H9 (cell line): ENCODE measurements at regions not wholly inside any gene's neighbourhood (a gene's known extent, or its start where the extent isn't known, plus 50 kb on each side); places are given as distances from the start of the nearest gene placed in this dataset.

Experiments
- DNase-seq: peaks from one replicate; pipeline ENCODE4 v3.0.0-alpha.2; 2017
- H2AFZ ChIP-seq: one replicate; pipeline ENCODE4 v1.6.1; 2013; ENCODE audit warnings: mild to moderate bottlenecking, low read length, control low read depth, moderate library complexity
- H2AK5ac ChIP-seq: 2 replicates; pipeline ENCODE4 v1.6.1; 2013; ENCODE audit warnings: low read length, control low read depth, mixed read lengths; ENCODE audit not compliant: insufficient read length
- H2BK120ac ChIP-seq: one replicate; pipeline ENCODE4 v1.6.1; 2013; ENCODE audit warnings: low read depth, mild to moderate bottlenecking, low read length, control low read depth, inconsistent platforms; ENCODE audit not compliant: poor library complexity, severe bottlenecking
- H2BK12ac ChIP-seq: 2 replicates; pipeline ENCODE4 v1.6.1; 2013; ENCODE audit warnings: low read length, control low read depth, mixed read lengths, low read depth; ENCODE audit not compliant: insufficient read length
- H2BK15ac ChIP-seq: 2 replicates; pipeline ENCODE4 v1.6.1; 2013; ENCODE audit warnings: low read depth, low read length, control low read depth
- H2BK20ac ChIP-seq: one replicate; pipeline ENCODE4 v1.6.1; 2013; ENCODE audit warnings: low read depth, mild to moderate bottlenecking, low read length, control low read depth, inconsistent platforms; ENCODE audit not compliant: poor library complexity, severe bottlenecking
- H2BK5ac ChIP-seq: 2 replicates; pipeline ENCODE4 v1.6.1; 2013; ENCODE audit warnings: low read length, control low read depth, mixed read lengths; ENCODE audit not compliant: insufficient read length
- H3K14ac ChIP-seq: 2 replicates; pipeline ENCODE4 v1.6.1; 2013; ENCODE audit warnings: low read length, control low read depth; ENCODE audit not compliant: insufficient read depth
- H3K18ac ChIP-seq: 2 replicates; pipeline ENCODE4 v1.6.1; 2013; ENCODE audit warnings: low read depth, mild to moderate bottlenecking, mixed read lengths, low read length, control low read depth; ENCODE audit not compliant: insufficient read length
- H3K23ac ChIP-seq: 2 replicates; pipeline ENCODE4 v1.6.1; 2013; ENCODE audit warnings: low read length, control low read depth, mixed read lengths, low read depth; ENCODE audit not compliant: insufficient read length
- H3K23me2 ChIP-seq: 2 replicates; pipeline ENCODE4 v1.6.1; 2013; ENCODE audit warnings: low read depth, mild to moderate bottlenecking, mixed read lengths, low read length, control low read depth; ENCODE audit not compliant: insufficient read length, poor library complexity, severe bottlenecking
- H3K27ac ChIP-seq: 2 replicates; pipeline ENCODE4 v1.5.1; 2013; ENCODE audit warnings: low read length, control low read depth, mixed read lengths, low read depth; ENCODE audit not compliant: insufficient read length
- H3K27me3 ChIP-seq: 2 replicates; pipeline ENCODE4 v1.6.1; 2013; ENCODE audit warnings: low read length, control low read depth, inconsistent platforms; ENCODE audit not compliant: insufficient read depth
- H3K4ac ChIP-seq: 2 replicates; pipeline ENCODE4 v1.6.1; 2013; ENCODE audit warnings: low read depth, mild to moderate bottlenecking, control low read depth, inconsistent platforms, low read length, moderate library complexity
- H3K4me1 ChIP-seq: 2 replicates; pipeline ENCODE4 v1.6.1; 2013; ENCODE audit warnings: low read length, control low read depth, inconsistent platforms; ENCODE audit not compliant: insufficient read depth
- H3K4me2 ChIP-seq: 2 replicates; pipeline ENCODE4 v1.6.1; 2013; ENCODE audit warnings: low read length, control low read depth, mixed read lengths; ENCODE audit not compliant: insufficient read length, insufficient read depth
- H3K56ac ChIP-seq: 2 replicates; pipeline ENCODE4 v1.6.1; 2013; ENCODE audit warnings: low read depth, mild to moderate bottlenecking, mixed read lengths, low read length, control low read depth; ENCODE audit not compliant: insufficient read length
- H3K79me1 ChIP-seq: 2 replicates; pipeline ENCODE4 v1.6.1; 2013; ENCODE audit warnings: low read depth, mild to moderate bottlenecking, moderate library complexity, low read length, control low read depth, inconsistent platforms; ENCODE audit not compliant: insufficient read depth, poor library complexity, severe bottlenecking
- H3K79me2 ChIP-seq: 2 replicates; pipeline ENCODE4 v1.6.1; 2013; ENCODE audit warnings: low read length, control low read depth, inconsistent platforms; ENCODE audit not compliant: insufficient read depth
- H3K9ac ChIP-seq: 2 replicates; pipeline ENCODE4 v1.6.1; 2013; ENCODE audit warnings: low read length, control low read depth, mixed read lengths; ENCODE audit not compliant: insufficient read length; ENCODE audit errors: extremely low read depth
- H3K9me3 ChIP-seq: one replicate; pipeline ENCODE4 v1.6.1; 2013; ENCODE audit warnings: low read depth, low read length, inconsistent platforms; ENCODE audit not compliant: control insufficient read depth
- H3T11ph ChIP-seq: one replicate; pipeline ENCODE4 v1.6.1; 2013; ENCODE audit warnings: mild to moderate bottlenecking, low read length, control low read depth, inconsistent platforms
- H4K20me1 ChIP-seq: one replicate; pipeline ENCODE4 v1.6.1; 2013; ENCODE audit not compliant: control insufficient read depth, insufficient read length, insufficient read depth
- H4K5ac ChIP-seq: 2 replicates; pipeline ENCODE4 v1.6.1; 2013; ENCODE audit warnings: low read depth, mild to moderate bottlenecking, mixed read lengths, low read length, control low read depth; ENCODE audit not compliant: insufficient read length
- H4K8ac ChIP-seq: replicated peaks from 2 replicates; pipeline ENCODE4 v1.6.1; 2013; ENCODE audit warnings: low read length, control low read depth, mixed read lengths, low read depth; ENCODE audit not compliant: insufficient read length
- H4K91ac ChIP-seq: 2 replicates; pipeline ENCODE4 v1.6.1; 2013; ENCODE audit warnings: low read depth, mild to moderate bottlenecking, moderate library complexity, mixed read lengths, low read length, control low read depth; ENCODE audit not compliant: insufficient read length
- H3K27ac Mint-ChIP-seq, 3 experiments: 2 replicates in 2 of 3; 3 replicates in 1 of 3; pipeline ENCODE4 v1.8.0; 2020 to 2021; ENCODE audit warnings: mixed read lengths in 3 of 3, mild to moderate bottlenecking in 1 of 3, moderate library complexity in 1 of 3
- H3K27me3 Mint-ChIP-seq: 2 replicates; pipeline ENCODE4 v1.8.0; 2021; ENCODE audit warnings: low read depth, mild to moderate bottlenecking, moderate library complexity, mixed read lengths
- H3K36me3 Mint-ChIP-seq, 3 experiments: 2 replicates in 2 of 3; 3 replicates in 1 of 3; pipeline ENCODE4 v1.8.0; 2020 to 2021; ENCODE audit warnings: low read depth in 3 of 3, mixed read lengths in 3 of 3; ENCODE audit not compliant: insufficient read depth in 1 of 3
- H3K4me1 Mint-ChIP-seq, 2 experiments: 2 replicates each; pipeline ENCODE4 v1.8.0; 2020; ENCODE audit warnings: mixed read lengths in 2 of 2
- H3K4me3 Mint-ChIP-seq, 2 experiments: 2 replicates in 1 of 2; 3 replicates in 1 of 2; pipeline ENCODE4 v1.8.0; 2020 to 2021; ENCODE audit warnings: mild to moderate bottlenecking in 2 of 2, mixed read lengths in 2 of 2, moderate library complexity in 1 of 2
- H3K9me3 Mint-ChIP-seq, 2 experiments: 2 replicates in 1 of 2; 3 replicates in 1 of 2; pipeline ENCODE4 v1.8.0; 2020; ENCODE audit warnings: mild to moderate bottlenecking in 2 of 2, mixed read lengths in 2 of 2, moderate library complexity in 1 of 2
- CTCF ChIP-seq: fragments of 200-600 bp; sonication (generic); conservative IDR thresholded peaks from 3 replicates; pipeline ENCODE4 v1.8.0; 2021; ENCODE audit warnings: antibody characterized with exemption, mild to moderate bottlenecking
- whole genome bisulfite sequencing: extraction: QIAGEN DNeasy Blood & Tissue Kit; methylation state at CpG from one replicate; pipeline ENCODE4 v1.1.7; 2013; ENCODE audit warnings: missing lambda C conversion rate, low lambda C conversion rate, mixed read lengths; ENCODE audit not compliant: insufficient read length; ENCODE audit errors: extremely low coverage; 5-methylcytosine and 5-hydroxymethylcytosine counted together

DNA sequence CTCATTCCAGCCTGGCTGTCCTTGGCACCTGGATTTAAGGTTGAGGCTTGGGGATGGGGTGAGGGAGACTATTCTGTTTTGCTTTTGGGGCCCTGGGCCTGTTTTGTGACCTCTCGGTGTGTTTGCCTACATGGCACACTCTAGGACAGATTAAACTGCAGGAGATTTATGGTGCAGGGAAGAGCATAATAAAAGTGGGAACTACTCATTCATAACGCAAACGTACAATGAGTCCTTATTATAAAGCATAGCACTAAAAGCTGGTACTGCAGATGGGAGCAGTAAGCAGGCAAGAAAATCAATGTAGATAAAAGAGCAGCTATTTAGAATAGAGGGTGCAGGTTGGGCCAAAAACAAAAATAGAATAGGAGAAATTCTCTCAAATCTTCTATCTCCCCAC is 238.4 kb downstream of the ACTR3 start:
- no peak overlapping the region for H2AK5ac ChIP-seq
- H3K23ac ChIP-seq = no peak overlapping the region
- H4K8ac ChIP-seq = no peak overlapping the region
- H2BK20ac ChIP-seq = no peak overlapping the region
- no peak overlapping the region for H3K9ac ChIP-seq
- H3K4me2 ChIP-seq = no peak overlapping the region
- H3K27me3 Mint-ChIP-seq = no peaks in the 10 kb centered on the region
- H2BK15ac ChIP-seq = no peak overlapping the region
- H2AFZ ChIP-seq = no peak overlapping the region
- TF ChIP-seq CTCF = no peak
- no peak overlapping the region for H2BK5ac ChIP-seq
- WGBS = no CpG with 5 or more reads among the region's 3 CpGs
- H3K27me3 ChIP-seq = no peaks in the 10 kb centered on the region
- H3K27ac Mint-ChIP-seq = no peak overlapping the region; a peak in 1 of 7 replicates
- H4K5ac ChIP-seq = no peak overlapping the region
- H4K91ac ChIP-seq = no peak overlapping the region
- H2BK12ac ChIP-seq = no peak overlapping the region
- no peak overlapping the region for H2BK120ac ChIP-seq
- no peaks in the 10 kb centered on the region for H3K79me1 ChIP-seq
- H3K4me3 Mint-ChIP-seq = no peak overlapping the region
- H3K4ac ChIP-seq = no peak overlapping the region
- H3K4me1 ChIP-seq = no peaks in the 10 kb centered on the region
- H3K14ac ChIP-seq = no peak overlapping the region
- H3K36me3 Mint-ChIP-seq = no peaks in the 10 kb centered on the region
- peaks cover 0 to 4% of the 10 kb centered on the region in 2 experiments; a peak in 1 of 5 replicates for H3K9me3 Mint-ChIP-seq
- no peak overlapping the region for H3K27ac ChIP-seq
- DNase-seq = no peak
- H3K4me1 Mint-ChIP-seq = peaks cover 4 to 7% of the 10 kb centered on the region in 2 experiments
- no peaks in the 10 kb centered on the region for H3K79me2 ChIP-seq
- H3T11ph ChIP-seq = no peak overlapping the region
- no peaks in the 10 kb centered on the region for H3K23me2 ChIP-seq
- no peak overlapping the region for H3K56ac ChIP-seq
- H3K9me3 ChIP-seq = no peaks in the 10 kb centered on the region
- no peak overlapping the region for H3K18ac ChIP-seq
- no peaks in the 10 kb centered on the region for H4K20me1 ChIP-seq
